ENCODE measurements at regions not wholly inside any gene's neighbourhood (a gene's known extent, or its start where the extent isn't known, plus 50 kb on each side); places are given as distances from the start of the nearest gene placed in this dataset.
A peak's percentile ranks its signal among the peaks of the same experiment; 100 is the strongest.

DNA sequence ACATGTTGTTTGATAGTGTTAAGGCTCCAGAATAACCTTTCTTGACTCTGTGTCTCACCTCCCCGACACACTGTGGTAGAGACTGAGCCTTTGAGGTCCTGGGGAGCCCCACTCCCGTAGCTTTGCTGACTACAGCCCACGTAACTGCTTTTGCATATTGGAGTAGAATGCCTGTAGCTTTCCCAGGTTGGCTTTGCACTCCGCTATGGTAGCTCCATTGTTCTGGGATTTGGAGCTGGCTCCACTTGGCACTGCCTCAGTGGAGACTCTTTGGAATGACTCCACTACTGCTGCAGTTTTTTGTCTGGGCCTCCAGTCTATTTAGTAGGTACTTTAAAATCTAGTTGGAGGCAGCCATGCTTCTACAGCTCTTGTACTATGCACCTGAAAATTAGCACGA is 56.2 kb upstream of the ANXA1 start:
- Histone ChIP-seq H3K27me3 (no peaks in the 10 kb centered on the region), H3K4me3 (no peak overlapping the region), H3K4me1 (no peaks in the 10 kb centered on the region), H3K27ac (no peak overlapping the region), H3K36me3 (no peaks in the 10 kb centered on the region), H3K9me3 (no peaks in the 10 kb centered on the region)
- TF ChIP-seq, protein P1, sequence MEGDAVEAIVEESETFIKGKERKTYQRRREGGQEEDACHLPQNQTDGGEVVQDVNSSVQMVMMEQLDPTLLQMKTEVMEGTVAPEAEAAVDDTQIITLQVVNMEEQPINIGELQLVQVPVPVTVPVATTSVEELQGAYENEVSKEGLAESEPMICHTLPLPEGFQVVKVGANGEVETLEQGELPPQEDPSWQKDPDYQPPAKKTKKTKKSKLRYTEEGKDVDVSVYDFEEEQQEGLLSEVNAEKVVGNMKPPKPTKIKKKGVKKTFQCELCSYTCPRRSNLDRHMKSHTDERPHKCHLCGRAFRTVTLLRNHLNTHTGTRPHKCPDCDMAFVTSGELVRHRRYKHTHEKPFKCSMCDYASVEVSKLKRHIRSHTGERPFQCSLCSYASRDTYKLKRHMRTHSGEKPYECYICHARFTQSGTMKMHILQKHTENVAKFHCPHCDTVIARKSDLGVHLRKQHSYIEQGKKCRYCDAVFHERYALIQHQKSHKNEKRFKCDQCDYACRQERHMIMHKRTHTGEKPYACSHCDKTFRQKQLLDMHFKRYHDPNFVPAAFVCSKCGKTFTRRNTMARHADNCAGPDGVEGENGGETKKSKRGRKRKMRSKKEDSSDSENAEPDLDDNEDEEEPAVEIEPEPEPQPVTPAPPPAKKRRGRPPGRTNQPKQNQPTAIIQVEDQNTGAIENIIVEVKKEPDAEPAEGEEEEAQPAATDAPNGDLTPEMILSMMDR (IDR thresholded peaks at IDR 0.05) = no peak
- DNase-seq (ENCODE audit: low spot score in 2 of 2) = no peak
- intact Hi-C loops (cut with DNase I) = no loop called here

DNA sequence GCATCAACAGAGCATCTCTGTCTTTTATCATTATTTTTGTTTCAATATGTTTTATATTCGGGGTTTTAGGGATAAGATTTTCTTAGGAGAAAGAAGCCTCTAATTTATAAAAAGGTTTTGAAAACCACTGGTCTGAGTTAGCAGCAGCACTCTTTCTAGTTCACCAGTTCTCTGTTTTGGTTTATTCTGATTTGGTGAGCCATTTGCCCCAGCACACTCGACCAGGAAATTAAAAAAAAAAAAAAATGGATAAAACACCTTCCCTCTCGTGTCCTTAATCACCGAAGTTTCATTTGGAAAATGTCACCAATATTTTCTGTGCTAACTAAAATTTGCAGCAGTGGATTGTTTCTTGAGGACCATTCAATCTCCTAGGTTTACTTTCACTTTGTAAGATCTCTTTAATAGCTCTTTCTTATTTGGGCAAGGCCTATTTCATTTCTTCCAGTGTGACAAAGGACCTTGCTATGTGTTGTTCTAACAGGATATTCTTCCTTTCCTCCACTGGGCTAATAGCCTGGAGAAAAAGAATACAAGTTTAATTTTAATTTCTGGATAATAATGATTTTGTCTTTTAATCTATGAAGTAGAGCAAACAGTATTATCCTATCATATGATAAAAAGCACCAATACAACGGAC is 57.8 kb upstream of the ANXA1 start:
- H3K27ac ChIP-seq = peak overlapping the region; percentile 49 to 61
- peak overlapping the region in 1 of 2 donors; percentile 53 for H3K4me3 ChIP-seq
- TF ChIP-seq, protein P1 (IDR thresholded peaks at IDR 0.05) = no peak
- no peaks in the 10 kb centered on the region for H3K9me3 ChIP-seq
- no peaks in the 10 kb centered on the region for H3K4me1 ChIP-seq
- no peaks in the 10 kb centered on the region for H3K36me3 ChIP-seq
- intact Hi-C loops (cut with DNase I) = no loop called here
- DNase-seq (ENCODE audit: low spot score in 2 of 2) = no peak
- H3K27me3 ChIP-seq = no peaks in the 10 kb centered on the region

DNA sequence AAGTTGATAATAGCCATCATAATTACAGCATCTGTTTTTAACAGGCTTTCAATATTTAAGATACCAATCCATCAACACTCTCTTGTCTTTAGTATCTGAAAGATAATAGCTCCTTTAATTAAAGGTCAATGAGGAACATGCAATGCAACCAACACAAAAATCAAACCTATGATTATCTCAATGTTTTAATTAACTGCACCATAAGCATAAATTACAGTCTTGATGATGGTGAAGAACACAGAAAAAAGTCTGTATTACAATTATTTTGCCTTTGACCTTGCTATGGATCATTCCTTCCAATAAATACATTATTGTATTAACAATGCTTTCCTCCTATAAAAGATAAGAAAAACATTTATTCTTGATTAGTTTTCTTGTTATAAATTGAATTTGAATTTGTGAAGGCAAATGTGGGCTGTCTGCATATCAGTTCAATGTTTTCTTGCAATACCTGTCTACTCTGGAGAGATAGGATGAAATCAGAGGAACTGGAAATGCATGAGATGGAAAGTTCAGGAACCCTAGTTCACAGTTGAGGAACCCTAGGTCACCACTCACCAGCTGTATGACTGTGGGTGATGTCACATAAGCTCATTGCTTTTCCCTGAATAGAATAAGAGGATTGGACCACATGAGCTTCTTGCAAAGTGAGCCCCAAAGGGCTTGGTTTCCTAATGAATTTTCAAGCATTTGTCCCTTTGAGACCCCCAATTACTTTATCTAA is 58.5 kb upstream of the ANXA1 start:
- DNase-seq (ENCODE audit: low spot score in 2 of 2) = no peak
- Histone ChIP-seq H3K27me3 (no peaks in the 10 kb centered on the region), H3K36me3 (no peaks in the 10 kb centered on the region), H3K27ac (peak overlapping the region; percentile 49 to 61), H3K9me3 (no peaks in the 10 kb centered on the region), H3K4me1 (no peaks in the 10 kb centered on the region), H3K4me3 (peak overlapping the region in 1 of 2 donors; percentile 53)
- intact Hi-C loops (cut with DNase I) = no loop called here
- TF ChIP-seq, protein P1 (IDR thresholded peaks at IDR 0.05) = no peak

DNA sequence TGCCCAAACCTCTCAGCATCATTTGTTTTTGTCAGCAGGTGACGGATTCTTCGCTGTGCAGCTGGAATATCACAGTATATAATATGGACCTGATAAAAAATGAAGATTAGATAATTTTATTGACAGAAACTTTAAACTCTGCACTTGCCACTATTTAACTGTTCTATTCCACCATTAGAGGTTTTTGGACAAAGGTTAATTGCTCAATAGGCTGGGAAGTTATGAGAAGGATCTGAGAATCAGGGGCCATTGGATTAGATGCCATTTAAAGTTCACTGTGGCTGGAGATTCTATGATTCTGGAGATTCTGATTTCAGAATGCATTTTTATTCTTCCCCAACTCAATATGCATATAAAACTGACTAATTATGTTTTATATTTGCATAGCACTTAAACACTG is 59.8 kb upstream of the ANXA1 start:
- Histone ChIP-seq H3K27ac (no peak overlapping the region), H3K9me3 (no peaks in the 10 kb centered on the region), H3K36me3 (no peaks in the 10 kb centered on the region), H3K27me3 (no peaks in the 10 kb centered on the region), H3K4me1 (no peaks in the 10 kb centered on the region), H3K4me3 (no peak overlapping the region)
- intact Hi-C loops (cut with DNase I) = no loop called here
- no peak for DNase-seq (ENCODE audit: low spot score in 2 of 2)
- TF ChIP-seq, protein P1 (IDR thresholded peaks at IDR 0.05) = no peak

DNA sequence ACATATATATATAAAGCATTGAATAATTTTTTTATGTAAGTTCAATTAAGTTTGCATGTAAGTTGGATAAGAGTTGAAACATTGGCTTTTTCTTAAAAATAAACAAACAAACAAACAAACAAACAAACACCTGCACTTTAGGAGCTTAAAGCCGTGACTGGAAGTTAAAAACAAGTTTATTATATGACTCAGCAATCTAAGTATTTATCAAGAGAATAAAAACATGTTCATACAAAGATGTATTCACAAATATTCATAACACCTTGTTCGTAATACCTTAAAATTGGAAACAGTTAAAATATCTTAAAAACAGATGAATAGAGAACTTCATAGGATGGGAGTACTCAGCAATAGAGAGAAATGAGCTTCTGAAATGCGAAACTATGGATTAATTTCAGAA is 61.5 kb upstream of the ANXA1 start:
- Histone ChIP-seq H3K36me3 (no peaks in the 10 kb centered on the region), H3K27me3 (no peaks in the 10 kb centered on the region), H3K9me3 (no peaks in the 10 kb centered on the region), H3K27ac (no peak overlapping the region), H3K4me1 (no peaks in the 10 kb centered on the region), H3K4me3 (no peak overlapping the region)
- TF ChIP-seq, protein P1 (IDR thresholded peaks at IDR 0.05) = no peak
- DNase-seq (ENCODE audit: low spot score in 2 of 2) = no peak
- intact Hi-C loops (cut with DNase I) = no loop called here

All from ascending aorta (tissue), 2 donors.